SK-MEL-5 (cell line): ENCODE measurements at regions not wholly inside any gene's neighbourhood (a gene's known extent, or its start where the extent isn't known, plus 50 kb on each side); places are given as distances from the start of the nearest gene placed in this dataset.
"Not testable (repeated sequence)": the region's sequence is repeated elsewhere in the genome, so short reads cannot be mapped to it uniquely, and the experiment has no call there.

Source experiments
- DNase-seq: peaks from one replicate; pipeline ENCODE4 v3.0.0-alpha.2; 2016; ENCODE audit warnings: low read depth, low spot score
- in situ Hi-C: cut with HindIII; loops from 2 replicates; pipeline ENCODE4 v1.10.0; 2016; ENCODE audit warnings: low sequenced_read_pairs, high pct_unique_total_duplicates, low pct_unique_long_range_greater_than_20kb

DNA sequence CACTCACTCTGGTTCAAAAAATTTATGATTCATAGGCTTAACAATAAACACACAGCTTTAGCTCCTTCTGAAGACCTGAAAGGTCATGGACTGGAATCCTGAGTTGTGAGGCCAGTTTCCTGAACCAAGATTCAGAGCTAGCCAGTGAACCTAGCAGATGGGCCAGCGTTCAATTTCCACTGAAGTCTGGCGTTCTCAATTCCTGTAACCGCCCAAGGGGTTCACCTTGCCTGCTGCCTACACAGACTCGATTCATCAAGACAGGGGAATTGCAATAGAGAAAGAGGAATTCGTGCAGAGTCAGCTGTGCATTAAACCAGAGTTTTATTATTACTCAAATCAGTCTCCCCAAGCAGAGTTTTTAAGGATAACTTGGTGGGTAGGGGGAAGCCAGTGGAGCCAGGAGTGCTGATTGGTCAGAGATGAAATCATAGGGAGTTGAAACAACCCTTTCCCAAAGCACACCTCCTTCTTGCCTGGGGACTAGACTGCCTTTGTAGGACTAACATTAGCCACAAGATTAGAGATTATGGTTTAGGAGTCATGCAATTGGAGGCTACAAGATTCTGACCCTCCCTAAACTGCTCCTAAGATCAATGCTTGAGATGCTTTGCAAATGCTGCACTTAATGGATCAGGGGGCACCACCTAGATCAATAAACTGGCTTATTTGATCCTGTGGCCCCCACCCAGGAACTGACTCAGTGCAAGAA, 117.5 kb upstream of the SHB start:
- DNase-seq, result no peak
- in situ Hi-C loops, result no loop called here

DNA sequence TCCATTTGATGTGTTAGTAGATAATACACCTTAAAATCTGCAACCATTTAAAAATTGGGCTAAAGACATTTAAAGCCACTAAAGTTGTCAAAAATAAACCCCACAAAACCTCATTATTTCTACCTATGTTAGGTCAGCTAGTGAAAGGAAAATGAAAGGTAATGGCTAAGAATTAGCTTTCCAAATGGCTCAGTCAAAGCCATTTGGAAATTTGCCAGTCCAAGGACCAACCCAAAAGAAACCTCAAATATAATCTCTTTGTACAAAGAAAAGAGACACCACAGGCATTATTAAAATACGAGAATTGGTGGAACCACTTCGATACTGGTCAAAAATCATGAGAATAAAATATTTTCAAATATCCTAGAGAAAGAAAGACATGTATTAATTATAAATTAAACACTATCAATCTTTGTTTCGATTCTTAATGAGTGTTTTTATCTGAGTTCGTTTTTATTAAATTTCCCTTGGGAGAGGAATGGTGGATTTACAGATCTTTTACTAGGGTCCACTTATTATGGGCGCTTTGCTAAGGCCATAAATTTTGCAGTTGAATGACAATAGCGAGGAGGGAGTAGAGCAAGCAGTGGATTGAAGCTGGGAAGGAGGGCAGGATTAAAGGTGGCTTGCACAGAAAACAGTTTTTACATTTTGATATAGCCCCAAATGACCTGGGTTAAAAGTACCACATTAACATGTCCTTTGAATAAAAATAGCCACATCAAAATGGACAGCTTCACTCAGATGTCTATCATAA, 116.8 kb upstream of the SHB start:
- no peak for DNase-seq
- in situ Hi-C loops, result no loop called here

DNA sequence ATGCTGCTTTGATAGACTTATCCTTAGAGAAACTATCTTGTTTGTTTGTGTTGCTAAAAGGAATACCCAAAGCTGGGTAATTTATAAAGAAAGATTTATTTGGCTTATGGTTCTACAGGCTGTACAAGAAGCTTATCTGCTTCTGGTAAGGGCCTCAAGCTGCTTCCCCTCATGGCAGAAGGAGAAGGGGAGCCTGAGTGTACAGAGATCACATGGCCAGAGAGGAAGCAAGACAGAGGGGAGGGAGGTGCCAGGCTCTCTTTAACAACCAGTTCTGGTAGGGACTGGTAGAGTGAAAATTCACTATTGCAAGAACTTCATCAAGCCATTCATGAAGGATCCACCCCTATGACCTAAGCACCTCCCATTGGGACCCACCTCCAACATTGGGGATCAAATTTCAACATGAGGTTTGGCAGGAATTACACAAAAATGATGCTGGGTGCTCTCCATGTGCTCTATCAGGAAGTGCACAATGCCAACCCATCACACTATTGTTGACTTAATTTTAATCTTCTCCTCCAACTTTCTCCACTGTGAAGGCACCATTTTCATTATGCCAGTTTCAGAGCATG, 115.1 kb upstream of the SHB start:
- no peak for DNase-seq
- in situ Hi-C loops, result no loop called here

DNA sequence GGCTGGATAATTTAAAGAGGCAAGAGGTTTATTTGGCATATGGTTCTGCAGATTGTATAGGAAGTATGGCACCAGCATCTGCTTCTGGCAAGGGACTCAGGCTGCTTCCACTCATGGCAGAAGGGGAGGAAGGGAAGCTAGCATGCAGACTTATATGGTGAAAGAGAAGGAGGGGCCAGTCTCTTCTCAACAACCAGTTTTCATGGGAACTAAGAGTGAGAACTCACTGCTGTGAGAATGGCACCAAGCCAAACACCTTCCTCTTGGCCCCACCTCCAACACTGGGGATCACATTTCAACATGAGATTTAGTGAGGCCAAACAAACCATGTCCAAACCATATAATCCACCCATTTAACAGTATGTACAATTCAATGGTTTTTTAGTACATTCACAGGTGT, 113.3 kb upstream of the SHB start:
- no peak for DNase-seq
- in situ Hi-C loops, result no loop called here

DNA sequence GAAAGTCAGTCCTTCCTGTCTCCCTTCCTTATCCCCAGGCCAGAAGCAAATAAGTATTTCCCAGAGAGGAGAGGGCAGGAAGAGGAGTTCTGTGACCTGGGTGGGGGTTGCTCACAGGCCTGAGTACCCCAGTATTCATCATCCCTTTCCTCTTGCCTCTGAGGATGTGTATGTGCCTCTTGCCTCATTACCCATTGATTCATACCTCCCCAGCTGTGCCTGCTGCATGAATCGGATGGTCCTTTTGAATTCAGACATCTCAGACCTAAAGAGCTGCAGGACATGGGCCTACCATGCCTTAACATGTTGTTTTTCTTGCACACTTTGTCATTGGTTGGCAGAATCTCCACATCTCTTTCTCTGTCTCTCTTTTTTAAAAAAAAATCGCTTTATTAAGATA, 112.8 kb upstream of the SHB start:
- in situ Hi-C loops, result no loop called here
- no peak for DNase-seq

DNA sequence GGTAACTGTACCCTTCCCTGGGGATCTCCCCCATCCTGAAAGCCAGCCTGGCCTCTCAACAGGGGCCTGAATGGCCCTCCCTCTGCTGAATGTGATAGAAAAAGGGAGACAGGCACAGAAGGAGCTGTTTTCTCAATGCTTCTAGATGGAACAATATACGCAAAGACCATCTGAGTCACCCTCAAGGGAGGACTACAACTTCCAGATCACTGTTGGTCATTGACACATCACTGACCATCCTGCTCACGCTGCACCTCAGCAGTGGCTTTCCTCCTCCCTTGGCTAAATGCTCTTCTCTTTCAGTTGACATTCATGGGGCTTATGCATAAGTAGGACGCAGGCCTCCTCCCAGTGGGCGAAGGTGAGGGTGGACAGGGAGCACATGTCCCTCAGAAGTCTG, 112.2 kb upstream of the SHB start:
- in situ Hi-C loops, result no loop called here
- no peak for DNase-seq

DNA sequence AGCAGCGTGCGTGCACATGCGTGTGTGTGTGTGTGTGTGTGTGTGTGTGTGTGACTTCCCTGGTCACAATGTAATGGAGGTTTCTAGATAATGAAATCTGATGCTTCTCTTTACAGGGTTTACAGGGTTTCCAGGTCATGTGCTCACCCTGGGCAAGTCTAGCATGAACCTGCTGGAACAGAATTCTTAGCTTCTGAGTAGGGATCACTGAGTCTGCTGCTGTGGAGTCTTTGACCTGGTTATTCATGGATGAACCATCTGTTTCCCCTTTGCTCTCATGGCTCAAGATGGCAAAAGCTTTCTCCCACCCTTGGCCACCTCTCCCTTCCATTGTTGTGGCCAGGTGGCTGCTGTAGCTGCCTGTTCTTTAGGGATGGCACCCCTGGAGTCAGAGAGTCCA, 111.6 kb upstream of the SHB start:
- in situ Hi-C loops, result no loop called here
- DNase-seq, result no peak

DNA sequence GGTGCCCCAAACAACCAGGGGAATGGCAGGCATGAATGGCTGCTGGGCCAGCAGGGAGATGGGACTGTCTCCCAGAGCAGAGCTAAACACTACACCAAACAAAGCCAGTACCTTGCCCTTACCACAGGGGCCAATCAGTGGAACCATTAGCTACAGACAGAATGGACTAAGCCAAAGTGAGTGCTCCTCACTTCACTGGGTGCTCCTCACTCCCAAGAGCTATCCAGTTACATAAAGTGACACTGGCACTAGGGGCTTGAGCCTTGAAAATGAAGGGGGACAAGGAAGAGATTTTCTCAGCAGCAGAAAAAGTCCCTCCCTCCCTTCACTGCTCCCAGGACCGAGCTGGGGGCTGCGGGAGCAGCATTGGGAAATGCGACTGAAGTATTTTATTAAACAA, 110.9 kb upstream of the SHB start:
- DNase-seq, result no peak
- in situ Hi-C loops, result no loop called here

DNA sequence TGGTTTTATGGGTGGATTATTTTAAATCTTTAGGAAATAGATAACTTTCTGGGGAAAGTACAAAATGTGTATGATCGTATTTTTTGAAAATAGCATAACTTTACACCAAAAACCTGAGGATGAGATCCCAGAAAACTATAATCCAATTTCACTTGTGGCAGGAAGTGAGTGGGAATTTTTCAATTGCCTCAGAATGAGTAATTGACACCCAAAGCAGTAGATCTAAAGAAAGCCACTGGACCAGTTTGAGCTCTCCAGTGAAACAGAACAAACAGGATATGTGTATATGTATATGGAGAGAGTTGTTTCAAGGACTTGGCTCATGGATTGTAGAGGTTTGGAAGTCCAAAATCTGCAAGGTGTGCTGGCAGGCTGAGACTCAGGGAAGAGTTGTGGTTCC, 109.2 kb upstream of the SHB start:
- in situ Hi-C loops, result no loop called here
- DNase-seq, result no peak

DNA sequence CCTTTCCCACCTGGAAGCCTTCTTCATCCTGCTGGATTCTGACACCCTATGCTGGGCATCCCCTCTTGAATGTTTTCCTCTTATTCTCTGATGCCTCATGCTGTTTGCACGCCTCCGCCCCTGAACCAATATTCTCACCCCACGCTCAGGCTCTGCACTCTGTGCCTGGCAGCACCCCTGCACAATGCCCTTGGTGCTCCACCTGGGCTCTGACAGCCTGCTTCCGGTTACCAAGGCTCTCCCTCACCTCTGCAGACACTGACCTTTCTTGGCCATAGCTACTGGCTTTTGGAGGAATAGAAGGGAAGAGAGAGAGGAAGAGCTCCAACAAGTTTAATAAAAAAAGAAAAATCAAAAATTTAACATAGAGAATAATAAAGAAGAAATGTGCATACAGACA, 108.7 kb upstream of the SHB start:
- no peak for DNase-seq
- in situ Hi-C loops, result no loop called here

DNA sequence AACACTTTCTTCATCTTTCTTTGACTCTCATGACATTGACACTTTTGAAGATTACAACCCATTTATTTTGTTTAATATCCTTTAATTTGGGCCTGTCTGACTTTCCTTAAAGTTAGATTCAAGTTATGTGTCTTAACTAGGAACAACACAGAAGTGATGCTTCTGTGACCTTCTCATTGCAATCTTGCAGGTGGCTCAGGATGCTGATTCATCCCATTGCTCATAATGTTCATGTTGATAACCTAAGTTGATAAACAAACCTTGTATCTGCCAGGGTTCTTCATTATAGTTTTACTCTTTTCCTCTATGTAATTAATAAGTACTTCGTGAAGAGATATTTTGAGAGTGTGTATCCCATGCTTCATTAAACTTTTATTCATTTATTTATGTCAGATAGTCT, 107.2 kb upstream of the SHB start:
- in situ Hi-C loops, result no loop called here
- DNase-seq, result no peak

DNA sequence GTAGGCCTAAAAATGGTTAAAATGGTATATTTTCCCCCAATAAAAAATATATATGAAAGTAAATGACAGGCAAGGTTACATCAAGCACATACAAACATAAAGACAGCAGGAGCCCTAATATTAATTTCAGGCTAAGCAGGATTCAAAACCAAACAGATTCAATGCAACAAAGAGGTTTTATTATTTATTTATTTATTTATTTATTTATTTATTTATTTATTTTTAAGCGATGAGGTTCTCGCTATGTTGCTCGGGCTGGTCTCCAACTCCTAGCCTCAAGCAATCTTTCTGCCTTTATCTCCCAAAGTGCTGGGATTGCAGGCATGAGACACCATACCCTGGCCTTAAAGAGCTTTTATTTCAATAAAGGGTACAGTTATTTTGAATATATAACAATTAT, 106.4 kb upstream of the SHB start:
- in situ Hi-C loops, result no loop called here
- no peak for DNase-seq

DNA sequence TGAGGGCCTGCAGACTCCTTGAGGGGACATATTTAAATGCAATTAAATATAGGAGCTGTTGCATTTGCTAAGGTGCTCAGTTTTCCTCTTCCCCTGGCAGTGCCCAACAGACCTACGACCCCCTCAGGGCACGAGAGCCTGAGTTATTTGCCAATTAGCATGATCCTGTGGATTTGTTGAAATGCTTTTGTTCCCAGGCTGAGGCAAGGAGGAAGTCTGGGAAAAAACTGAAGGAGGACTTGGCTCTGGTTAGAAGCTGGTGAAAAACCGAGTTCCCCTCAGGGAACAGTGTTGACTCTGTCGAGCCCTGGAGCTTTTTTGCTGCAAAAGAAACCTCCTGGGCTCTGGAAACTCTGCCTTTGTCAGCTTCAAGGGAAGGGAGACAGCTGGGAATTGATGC, 103.6 kb upstream of the SHB start:
- no peak for DNase-seq
- in situ Hi-C loops, result no loop called here

DNA sequence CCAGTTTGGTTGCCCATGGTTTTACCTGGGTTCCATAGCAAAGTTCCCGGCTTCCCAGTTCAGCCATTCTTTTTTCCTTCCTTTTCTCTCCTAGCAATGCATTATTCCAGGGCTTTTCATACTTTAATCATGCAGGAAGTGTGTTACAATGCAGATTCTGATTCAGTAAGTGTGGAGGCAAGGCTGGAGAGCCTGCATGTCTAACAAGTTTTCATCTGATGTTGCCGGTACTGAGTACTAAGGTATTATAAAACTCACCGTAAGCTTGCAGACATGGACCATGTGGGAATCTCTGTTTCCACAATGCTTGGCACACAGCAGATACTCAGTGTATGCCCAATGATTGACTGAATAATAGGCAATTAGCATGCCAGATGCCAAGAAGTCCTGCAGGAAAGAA, 102.9 kb upstream of the SHB start:
- no peak for DNase-seq
- in situ Hi-C loops, result no loop called here

DNA sequence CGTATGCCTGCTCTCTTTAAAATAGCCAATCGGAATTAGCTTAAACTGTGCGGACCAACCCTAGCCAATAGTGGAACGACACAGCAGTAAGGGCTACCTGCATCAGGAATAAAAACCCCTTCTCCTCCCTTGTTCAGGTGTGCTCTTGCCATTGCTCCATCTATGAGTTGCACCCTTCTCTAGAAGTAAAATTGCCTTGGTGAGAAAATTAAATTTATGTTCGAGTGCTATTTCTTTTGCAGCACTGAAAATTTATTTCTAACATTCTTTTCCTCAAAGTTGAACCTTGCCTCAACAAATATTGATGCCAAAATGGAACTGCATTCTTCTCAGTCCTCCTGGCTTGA, 102.5 kb upstream of the SHB start:
- no peak for DNase-seq
- in situ Hi-C loops, result no loop called here

DNA sequence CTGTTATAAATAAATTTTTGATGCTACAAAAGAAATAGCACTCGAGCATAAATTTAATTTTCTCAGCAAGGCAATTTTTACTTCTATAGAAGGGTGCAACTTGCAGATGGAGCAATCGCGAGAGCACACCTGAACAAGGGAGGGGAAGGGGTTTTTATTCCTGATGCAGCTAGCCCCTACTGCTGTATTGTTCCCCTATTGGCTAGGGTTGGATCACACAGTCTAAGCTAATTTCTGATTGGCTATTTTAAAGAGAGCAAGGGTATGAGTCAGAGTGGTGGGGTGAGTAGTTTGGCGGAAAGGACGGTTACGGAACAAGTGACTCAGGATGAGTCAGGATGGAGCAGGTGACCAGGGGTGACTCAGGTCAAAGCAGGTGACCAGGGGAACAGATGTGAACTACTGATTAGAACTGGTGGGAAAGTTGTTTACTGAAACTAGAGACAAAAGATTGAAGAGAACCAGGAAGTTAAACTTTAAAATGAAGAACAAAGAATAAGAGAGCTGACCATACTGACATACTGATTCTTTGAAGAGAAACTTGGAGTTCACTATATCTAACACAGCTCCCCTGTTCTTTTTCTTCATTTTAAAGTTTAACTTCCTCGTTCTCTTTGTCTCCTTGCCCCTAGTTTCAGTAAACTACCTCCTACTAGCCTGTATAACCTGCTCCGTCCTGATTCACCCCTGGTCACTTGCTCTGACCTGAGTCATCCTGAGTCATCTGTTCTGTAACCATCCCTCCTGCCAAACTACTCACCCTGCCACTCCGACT, 101.9 kb upstream of the SHB start:
- in situ Hi-C loops, DNase-seq: not testable (repeated sequence)

DNA sequence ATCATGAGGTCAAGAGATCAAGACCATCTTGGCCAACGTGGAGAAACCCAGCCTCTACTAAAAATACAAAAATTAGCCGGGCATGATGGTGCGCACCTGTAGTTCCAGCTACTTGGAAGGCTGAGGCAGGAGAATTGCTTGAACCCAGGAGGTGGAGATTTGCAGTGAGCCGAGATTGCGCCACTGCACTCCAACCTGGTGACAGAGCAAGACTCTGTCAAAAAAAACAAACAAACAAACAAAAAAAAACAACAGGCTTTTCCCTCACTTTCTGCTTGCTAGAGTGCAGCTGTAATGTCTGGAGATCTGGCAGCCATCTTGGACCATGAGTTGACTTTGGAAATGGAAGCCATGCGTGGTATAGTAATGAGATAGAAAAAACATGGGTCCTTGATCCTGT, 101.1 kb upstream of the SHB start:
- in situ Hi-C loops, result not testable (repeated sequence)

DNA sequence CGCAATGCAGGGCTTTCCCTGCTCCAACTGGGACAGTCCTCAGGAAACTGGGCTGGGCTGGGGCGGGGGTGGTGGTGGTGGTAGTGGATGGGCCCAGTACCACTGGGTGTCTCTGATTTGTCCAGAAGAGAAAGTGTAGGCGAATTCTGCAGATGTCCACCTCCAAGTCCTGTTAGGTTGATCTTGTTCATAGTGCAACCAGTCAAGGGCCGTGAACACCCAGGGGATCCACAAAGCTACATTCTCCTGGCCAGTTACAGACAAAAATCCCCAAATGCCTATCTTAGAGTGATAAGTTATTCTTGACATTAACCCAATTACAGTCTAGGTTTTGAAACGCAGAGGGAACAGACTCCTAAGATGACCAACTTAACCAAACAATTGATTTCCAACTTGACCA, 97.5 kb upstream of the SHB start:
- in situ Hi-C loops, result no loop called here
- no peak for DNase-seq

More for the DNA sequence above, 101.1 kb upstream of the SHB start:
- DNase-seq, result not testable (repeated sequence)
